Peyer's patch (tissue), 4 donors: ENCODE measurements at regions not wholly inside any gene's neighbourhood (a gene's known extent, or its start where the extent isn't known, plus 50 kb on each side); places are given as distances from the start of the nearest gene placed in this dataset.
A peak's percentile ranks its signal among the peaks of the same experiment; 100 is the strongest.

ENCODE experiments used
- DNase-seq, 3 donors: peaks; one replicate each; pipeline ENCODE4 v3.0.0-alpha.2; 2017 to 2019
- H3K27ac ChIP-seq, 4 donors: fragments of 200-600 bp; sonication (generic); one replicate each; pipeline ENCODE4 v1.5.1; 2016 to 2019
- H3K27me3 ChIP-seq, 2 donors: fragments of 200-600 bp; sonication (generic); one replicate each; pipeline ENCODE4 v1.5.1; 2019
- H3K36me3 ChIP-seq, 3 donors: fragments of 200-600 bp; sonication (generic); one replicate each; pipeline ENCODE4 v1.5.1; 2016 to 2019
- H3K4me1 ChIP-seq, 4 donors: fragments of 200-600 bp; sonication (generic); one replicate each; pipeline ENCODE4 v1.5.1; 2016 to 2019
- H3K4me3 ChIP-seq, 4 donors: fragments of 200-600 bp; sonication (generic); 1 replicate in 3 of 4; 2 replicates in 1 of 4; pipeline ENCODE4 v1.5.1; 2016 to 2019; ENCODE audit warnings: mild to moderate bottlenecking in 1 of 4
- H3K9me3 ChIP-seq, 4 donors: fragments of 200-600 bp; sonication (generic); one replicate each; pipeline ENCODE4 v1.5.1; 2016 to 2019; ENCODE audit warnings: mild to moderate bottlenecking in 1 of 4
- CTCF ChIP-seq, 6 experiments: fragments of 450-650 bp in 4 of 6; fragments of 200-600 bp in 2 of 6; sonication (generic) in 1 of 6; IDR thresholded peaks; one replicate each; pipeline ENCODE4 v1.5.1; 2017 to 2019; ENCODE audit warnings: antibody characterized with exemption in 6 of 6, mild to moderate bottlenecking in 3 of 6, moderate library complexity in 1 of 6
- POLR2A ChIP-seq, 2 donors: fragments of 450-650 bp; IDR thresholded peaks; one replicate each; pipeline ENCODE4 v1.5.1; 2017; ENCODE audit warnings: antibody characterized with exemption in 2 of 2, mild to moderate bottlenecking in 2 of 2, moderate library complexity in 2 of 2

- TF ChIP-seq POLR2A (IDR thresholded peaks at IDR 0.05), result no peak
- no peak for TF ChIP-seq CTCF (IDR thresholded peaks at IDR 0.05)
- DNase-seq, result no peak
- peaks cover 0 to 6% (median 0%) of the 10 kb centered on the region in 4 donors for H3K9me3 ChIP-seq
- no peaks in the 10 kb centered on the region for H3K36me3 ChIP-seq
- H3K4me1 ChIP-seq, result no peaks in the 10 kb centered on the region
- H3K27ac ChIP-seq, result no peak overlapping the region
- no peaks in the 10 kb centered on the region for H3K27me3 ChIP-seq
- H3K4me3 ChIP-seq, result no peak overlapping the region
Observed at GRCh38 chr15:92224843-92225242, 168.8 kb upstream of the ST8SIA2 start.

GRCh38 chr15:92226020-92226612 lies 167.6 kb upstream of the ST8SIA2 start:
- DNase-seq, result no peak
- Histone ChIP-seq H3K27me3 (no peaks in the 10 kb centered on the region), H3K9me3 (peaks cover 0 to 6% (median 0%) of the 10 kb centered on the region in 4 donors), H3K4me3 (no peak overlapping the region), H3K36me3 (no peaks in the 10 kb centered on the region), H3K27ac (no peak overlapping the region), H3K4me1 (no peaks in the 10 kb centered on the region)
- TF ChIP-seq CTCF (IDR thresholded peaks at IDR 0.05) (peak in 4 of 6 experiments; percentile 23 to 54 (median 54)), POLR2A (IDR thresholded peaks at IDR 0.05) (no peak)

- no peak for TF ChIP-seq POLR2A (IDR thresholded peaks at IDR 0.05)
- no peak for TF ChIP-seq CTCF (IDR thresholded peaks at IDR 0.05)
- no peaks in the 10 kb centered on the region for H3K36me3 ChIP-seq
- H3K27me3 ChIP-seq, result no peaks in the 10 kb centered on the region
- no peak overlapping the region for H3K4me3 ChIP-seq
- no peak for DNase-seq
- no peak overlapping the region for H3K27ac ChIP-seq
- H3K9me3 ChIP-seq, result peaks cover 0 to 6% (median 0%) of the 10 kb centered on the region in 4 donors
- no peaks in the 10 kb centered on the region for H3K4me1 ChIP-seq
Observed at GRCh38 chr15:92228830-92229229, 164.9 kb upstream of the ST8SIA2 start.

GRCh38 chr15:92231461-92231860 lies 162.2 kb upstream of the ST8SIA2 start:
- TF ChIP-seq CTCF (IDR thresholded peaks at IDR 0.05), result no peak
- TF ChIP-seq POLR2A (IDR thresholded peaks at IDR 0.05), result no peak
- Histone ChIP-seq H3K27me3 (no peaks in the 10 kb centered on the region), H3K27ac (no peak overlapping the region), H3K36me3 (no peaks in the 10 kb centered on the region), H3K4me1 (no peaks in the 10 kb centered on the region), H3K4me3 (no peak overlapping the region), H3K9me3 (no peaks in the 10 kb centered on the region)
- DNase-seq, result no peak

GRCh38 chr15:92232317-92232716 lies 161.4 kb upstream of the ST8SIA2 start:
- no peak for DNase-seq
- H3K4me1 ChIP-seq, result no peaks in the 10 kb centered on the region
- no peaks in the 10 kb centered on the region for H3K36me3 ChIP-seq
- H3K9me3 ChIP-seq, result no peaks in the 10 kb centered on the region
- H3K27me3 ChIP-seq, result no peaks in the 10 kb centered on the region
- no peak overlapping the region for H3K27ac ChIP-seq
- no peak overlapping the region for H3K4me3 ChIP-seq
- no peak for TF ChIP-seq CTCF (IDR thresholded peaks at IDR 0.05)
- no peak for TF ChIP-seq POLR2A (IDR thresholded peaks at IDR 0.05)

- no peak for DNase-seq
- H3K4me3 ChIP-seq, result no peak overlapping the region
- no peaks in the 10 kb centered on the region for H3K9me3 ChIP-seq
- H3K4me1 ChIP-seq, result no peaks in the 10 kb centered on the region
- TF ChIP-seq CTCF (IDR thresholded peaks at IDR 0.05) (no peak), POLR2A (IDR thresholded peaks at IDR 0.05) (no peak)
- no peaks in the 10 kb centered on the region for H3K27me3 ChIP-seq
- no peak overlapping the region for H3K27ac ChIP-seq
- no peaks in the 10 kb centered on the region for H3K36me3 ChIP-seq
Observed at GRCh38 chr15:92232876-92233275, 160.8 kb upstream of the ST8SIA2 start.
